Immature natural killer cell (primary cell): ENCODE measurements at regions not wholly inside any gene's neighbourhood (a gene's known extent, or its start where the extent isn't known, plus 50 kb on each side); places are given as distances from the start of the nearest gene placed in this dataset.

Experiments used
- DNase-seq, 3 donors: peaks; one replicate each; pipeline ENCODE4 v3.0.0; 2022; ENCODE audit warnings: mixed read lengths in 1 of 3
- H3K27ac Mint-ChIP-seq, 6 donors: one replicate each; pipeline ENCODE4 v1.8.0; 2020; ENCODE audit warnings: mixed read lengths in 6 of 6, mild to moderate bottlenecking in 5 of 6, inconsistent platforms in 4 of 6, moderate library complexity in 3 of 6
- H3K27me3 Mint-ChIP-seq, 3 donors: one replicate each; pipeline ENCODE4 v1.8.0; 2020 to 2021; ENCODE audit warnings: low read depth in 3 of 3, mild to moderate bottlenecking in 3 of 3, mixed read lengths in 3 of 3, moderate library complexity in 3 of 3, inconsistent platforms in 1 of 3
- H3K36me3 Mint-ChIP-seq, 3 donors: one replicate each; pipeline ENCODE4 v1.8.0; 2020; ENCODE audit warnings: mixed read lengths in 3 of 3, inconsistent platforms in 2 of 3, mild to moderate bottlenecking in 2 of 3
- H3K4me1 Mint-ChIP-seq, 2 donors: one replicate each; pipeline ENCODE4 v1.8.0; 2020; ENCODE audit warnings: inconsistent platforms in 2 of 2, mild to moderate bottlenecking in 2 of 2, mixed read lengths in 2 of 2, moderate library complexity in 1 of 2
- H3K4me3 Mint-ChIP-seq, 5 donors: one replicate each; pipeline ENCODE4 v1.8.0; 2020; ENCODE audit warnings: mild to moderate bottlenecking in 5 of 5, mixed read lengths in 5 of 5, inconsistent platforms in 3 of 5, moderate library complexity in 3 of 5
- H3K9me3 Mint-ChIP-seq, 6 donors: one replicate each; pipeline ENCODE4 v1.8.0; 2020; ENCODE audit warnings: mild to moderate bottlenecking in 6 of 6, mixed read lengths in 6 of 6, inconsistent platforms in 4 of 6, moderate library complexity in 3 of 6

DNA sequence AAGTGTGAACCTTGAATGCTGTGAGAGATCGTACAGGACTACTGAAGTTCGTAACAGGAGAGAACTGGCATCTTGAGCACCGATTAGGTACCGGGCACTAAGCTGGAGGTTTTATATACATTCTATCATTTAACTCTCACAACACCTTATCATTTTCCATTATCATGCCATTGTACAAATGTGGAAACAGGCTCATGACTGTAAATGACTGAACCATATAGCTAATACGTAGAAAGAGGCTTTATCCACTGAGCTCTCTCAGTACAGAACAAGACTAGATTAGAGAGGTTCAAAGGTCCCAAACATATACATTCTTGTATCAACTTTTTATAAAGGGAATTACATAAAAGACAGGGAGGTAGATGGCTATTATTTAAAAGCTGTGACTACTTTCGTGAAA lies 130.6 kb downstream of the CEP57L1 start:
- Mint-ChIP-seq H3K27ac (no peak overlapping the region), H3K4me1 (peaks cover 18 to 38% of the 10 kb centered on the region in 2 donors), H3K36me3 (peaks cover 0 to 3% (median 0%) of the 10 kb centered on the region in 3 donors), H3K9me3 (no peaks in the 10 kb centered on the region), H3K4me3 (no peak overlapping the region), H3K27me3 (no peaks in the 10 kb centered on the region)
- no peak for DNase-seq

DNA sequence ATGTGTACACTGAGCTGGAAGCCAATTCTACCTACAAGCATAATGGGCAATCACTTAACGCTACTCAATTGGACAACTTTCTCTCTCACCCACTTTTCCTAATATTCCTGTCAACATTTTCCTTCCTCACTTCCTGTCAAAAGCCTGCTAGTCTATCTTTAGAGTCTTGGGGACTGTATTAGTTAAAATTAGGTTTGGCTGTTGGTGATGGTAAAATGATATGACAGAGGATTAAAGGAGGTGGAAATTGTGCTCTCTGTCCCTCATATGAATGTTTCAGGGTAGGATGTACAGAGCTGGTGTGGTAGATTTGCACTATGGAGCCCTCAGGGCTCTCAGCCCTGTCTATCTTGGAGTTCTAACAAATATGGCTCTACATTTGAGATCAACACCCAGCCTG lies 129.7 kb downstream of the CEP57L1 start:
- DNase-seq = no peak
- H3K4me1 Mint-ChIP-seq = peaks cover 25 to 48% of the 10 kb centered on the region in 2 donors
- no peaks in the 10 kb centered on the region for H3K9me3 Mint-ChIP-seq
- no peaks in the 10 kb centered on the region for H3K27me3 Mint-ChIP-seq
- H3K36me3 Mint-ChIP-seq = no peaks in the 10 kb centered on the region
- peak overlapping the region in 3 of 6 donors; percentile 2 to 6 (median 3) for H3K27ac Mint-ChIP-seq
- H3K4me3 Mint-ChIP-seq = no peak overlapping the region

DNA sequence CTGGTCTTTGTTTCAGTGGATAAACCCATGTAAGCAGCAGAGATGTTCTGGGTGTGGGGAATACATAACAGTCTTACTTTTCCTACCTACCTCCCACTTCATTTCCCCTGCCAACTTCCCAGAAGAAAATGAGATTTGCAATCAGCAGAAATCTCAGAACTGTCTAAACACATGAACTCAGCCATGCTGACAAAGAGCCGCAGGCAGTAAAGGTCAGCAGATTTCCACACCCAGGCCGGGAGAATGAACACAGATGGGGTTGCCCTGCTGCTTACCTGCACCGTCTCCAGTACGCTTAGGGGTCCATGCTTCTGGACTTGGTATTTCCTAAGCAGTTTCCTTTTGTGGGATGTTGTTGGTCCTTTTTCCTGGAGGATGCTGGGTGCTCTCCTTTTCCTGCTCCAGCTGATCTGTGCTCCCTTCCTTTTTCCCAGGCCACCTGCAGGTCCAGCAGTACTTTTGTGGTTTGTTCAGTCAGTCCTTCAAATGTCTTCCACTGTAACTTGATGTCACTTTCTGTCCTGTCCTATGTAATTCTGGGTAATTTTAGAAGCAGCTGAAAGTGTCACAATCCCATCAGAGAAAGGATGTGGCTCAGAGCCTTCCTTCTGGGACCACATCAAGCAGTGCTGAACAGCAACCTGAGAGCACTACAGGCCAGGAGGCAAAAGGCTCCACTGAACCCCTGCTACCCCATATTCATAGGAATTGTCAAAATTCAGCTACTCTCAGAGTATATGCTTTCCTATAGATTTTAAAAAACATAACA lies 129.0 kb downstream of the CEP57L1 start:
- Mint-ChIP-seq H3K4me1 (peaks cover 25 to 50% of the 10 kb centered on the region in 2 donors), H3K27me3 (no peaks in the 10 kb centered on the region), H3K27ac (peak overlapping the region in 2 of 6 donors; percentile 6 to 80), H3K36me3 (no peaks in the 10 kb centered on the region), H3K9me3 (no peaks in the 10 kb centered on the region), H3K4me3 (peak overlapping the region in 1 of 5 donors; percentile 18)
- DNase-seq = no peak

DNA sequence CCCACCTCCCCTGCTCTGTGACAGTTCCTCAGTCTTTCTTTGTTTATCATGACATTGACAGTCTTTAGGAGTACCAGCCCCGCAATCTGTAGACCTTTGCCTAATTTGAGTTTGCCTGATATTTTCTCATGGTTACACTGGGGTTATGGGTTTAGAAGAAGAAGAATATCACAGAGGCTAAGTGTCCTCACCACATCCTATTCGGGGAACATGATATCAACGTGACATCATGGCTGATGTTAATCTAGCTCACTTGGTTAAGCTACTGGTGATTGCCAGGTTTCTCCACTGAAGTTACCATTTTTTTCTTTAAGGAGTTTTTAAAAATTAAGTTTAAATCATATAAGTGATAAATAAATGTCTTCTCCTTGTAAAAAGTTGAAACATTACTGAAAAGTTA lies 127.5 kb downstream of the CEP57L1 start:
- Mint-ChIP-seq H3K4me3 (peak overlapping the region in 4 of 5 donors; percentile 1 to 61 (median 44)), H3K9me3 (no peaks in the 10 kb centered on the region), H3K36me3 (no peaks in the 10 kb centered on the region), H3K4me1 (peaks cover 25 to 50% of the 10 kb centered on the region in 2 donors), H3K27me3 (peaks cover 0 to under 1% (median 0%) of the 10 kb centered on the region in 3 donors), H3K27ac (peak overlapping the region; percentile 41 to 78 (median 59))
- DNase-seq = peak; percentile 45 to 58 (median 56)

DNA sequence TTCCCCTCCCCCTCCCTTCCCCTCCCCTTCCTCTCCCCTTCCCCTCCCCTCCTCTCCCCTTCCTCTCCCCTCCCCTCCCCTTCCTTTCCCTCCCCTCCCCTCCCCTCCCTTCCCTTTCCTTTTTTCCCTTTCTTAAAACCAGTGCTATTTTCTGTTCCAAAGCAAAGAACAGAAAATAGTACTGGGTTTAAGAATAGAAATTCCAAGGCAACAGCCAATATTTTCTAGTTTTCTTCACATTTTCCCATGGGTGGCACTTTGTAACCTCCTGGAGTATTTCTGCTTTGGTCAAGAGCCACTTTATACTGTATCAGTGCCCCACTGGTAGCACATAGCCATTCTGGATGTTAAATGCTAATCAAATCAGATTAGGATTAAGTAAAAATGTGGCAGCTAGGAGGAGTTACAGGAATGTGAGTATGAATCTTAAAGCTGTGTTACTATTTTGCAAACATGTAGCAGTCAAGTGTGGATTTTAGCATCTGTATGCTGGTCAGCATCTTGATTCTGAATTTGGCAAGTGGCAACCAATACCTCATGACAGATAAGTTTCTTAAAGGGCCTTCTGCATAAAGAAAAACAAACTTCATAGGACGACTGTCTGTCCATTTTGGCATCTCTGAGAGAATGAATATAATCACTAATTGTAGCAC lies 126.4 kb downstream of the CEP57L1 start:
- Mint-ChIP-seq H3K4me1 (peaks cover 25 to 50% of the 10 kb centered on the region in 2 donors), H3K9me3 (no peaks in the 10 kb centered on the region), H3K27ac (peak overlapping the region in 5 of 6 donors; percentile 15 to 80 (median 65)), H3K36me3 (no peaks in the 10 kb centered on the region), H3K27me3 (peaks cover 0 to 2% (median 1%) of the 10 kb centered on the region in 3 donors), H3K4me3 (no peak overlapping the region)
- DNase-seq = no peak
